ENCODE measurements at regions not wholly inside any gene's neighbourhood (a gene's known extent, or its start where the extent isn't known, plus 50 kb on each side); places are given as distances from the start of the nearest gene placed in this dataset.

GRCh38 chr3:135878501-135878900, 87.0 kb upstream of the PPP2R3A start:
- no peak for DNase-seq

- no peak for DNase-seq
Measured at GRCh38 chr3:135885885-135886284, 79.6 kb upstream of the PPP2R3A start.

GRCh38 chr3:135887220-135887619, 78.3 kb upstream of the PPP2R3A start:
- no peak for DNase-seq

- DNase-seq, result no peak
Measured at GRCh38 chr3:135889443-135889842, 76.1 kb upstream of the PPP2R3A start.

GRCh38 chr3:135891121-135891520, 74.4 kb upstream of the PPP2R3A start:
- no peak for DNase-seq

GRCh38 chr3:135895106-135895733, 70.3 kb upstream of the PPP2R3A start:
- DNase-seq, result peak in 1 of 2 experiments; percentile 43

GRCh38 chr3:135895734-135896121, 69.8 kb upstream of the PPP2R3A start:
- no peak for DNase-seq

- no peak for DNase-seq
Measured at GRCh38 chr3:135896613-135897012, 68.9 kb upstream of the PPP2R3A start.

GRCh38 chr3:135897715-135898114, 67.8 kb upstream of the PPP2R3A start:
- no peak for DNase-seq

GRCh38 chr3:135898774-135899173, 66.8 kb upstream of the PPP2R3A start:
- DNase-seq, result no peak

GRCh38 chr3:135905058-135905724, 60.3 kb upstream of the PPP2R3A start:
- DNase-seq, result no peak

- no peak for DNase-seq
Measured at GRCh38 chr3:135907422-135908165, 57.9 kb upstream of the PPP2R3A start.

- no peak for DNase-seq
Measured at GRCh38 chr3:135908225-135908624, 57.3 kb upstream of the PPP2R3A start.

- DNase-seq, result no peak
Measured at GRCh38 chr3:135908737-135909136, 56.8 kb upstream of the PPP2R3A start.

GRCh38 chr3:135911110-135911509, 54.4 kb upstream of the PPP2R3A start:
- no peak for DNase-seq

GRCh38 chr3:135915206-135915605, 50.3 kb upstream of the PPP2R3A start:
- DNase-seq, result no peak

All from cerebellar nuclear complex (tissue), 1 donor.